CD14-positive monocyte (primary cell): ENCODE measurements at regions not wholly inside any gene's neighbourhood (a gene's known extent, or its start where the extent isn't known, plus 50 kb on each side); places are given as distances from the start of the nearest gene placed in this dataset.

Experiments used
- DNase-seq, 3 donors: peaks; one replicate each; pipeline ENCODE4 v3.0.0-alpha.2; 2011 to 2022
- H2AFZ ChIP-seq: 2 replicates; pipeline ENCODE4 v1.6.0; 2012; ENCODE audit warnings: mild to moderate bottlenecking, low read depth, low read length, inconsistent platforms; ENCODE audit not compliant: insufficient read depth, poor library complexity, severe bottlenecking
- H3K27ac ChIP-seq, 2 donors: 1 replicate in 1 of 2; 2 replicates in 1 of 2; pipeline ENCODE4 v1.5.1; 2012 to 2013; ENCODE audit warnings: low read length in 2 of 2, control low read depth in 1 of 2, inconsistent platforms in 1 of 2, low read depth in 1 of 2, mild to moderate bottlenecking in 1 of 2
- H3K27me3 ChIP-seq, 2 donors: one replicate each; pipeline versions ENCODE4 v1.6.0 to v1.6.1; 2011 to 2013; ENCODE audit warnings: low read length in 2 of 2; ENCODE audit not compliant: control insufficient read depth in 2 of 2, insufficient read depth in 2 of 2
- H3K36me3 ChIP-seq, 2 donors: replicated peaks in 1 of 2; 1 replicate in 1 of 2; 2 replicates in 1 of 2; pipeline versions ENCODE4 v1.5.1 to v1.6.1; 2012 to 2013; ENCODE audit warnings: low read length in 2 of 2, control low read depth in 1 of 2, inconsistent platforms in 1 of 2, mild to moderate bottlenecking in 1 of 2; ENCODE audit not compliant: insufficient read depth in 2 of 2, control insufficient read depth in 1 of 2
- H3K4me1 ChIP-seq, 2 donors: 1 replicate in 1 of 2; 2 replicates in 1 of 2; pipeline versions ENCODE4 v1.5.1 to v1.6.1; 2012 to 2013; ENCODE audit warnings: low read length in 2 of 2, control low read depth in 1 of 2, inconsistent platforms in 1 of 2, mild to moderate bottlenecking in 1 of 2, moderate library complexity in 1 of 2; ENCODE audit not compliant: insufficient read depth in 2 of 2, control insufficient read depth in 1 of 2
- H3K4me2 ChIP-seq: replicated peaks from 2 replicates; pipeline ENCODE3; 2012; ENCODE audit warnings: low read length, moderate library complexity, mild to moderate bottlenecking; ENCODE audit not compliant: poor library complexity, severe bottlenecking; ENCODE audit errors: extremely low read depth
- H3K4me3 ChIP-seq, 3 experiments: fragments of 200-600 bp in 1 of 3; sonication (generic) in 1 of 3; replicated peaks in 1 of 3; 1 replicate in 2 of 3; 2 replicates in 1 of 3; pipeline ENCODE4 v1.5.1; 2011 to 2013; ENCODE audit warnings: low read length in 3 of 3, mild to moderate bottlenecking in 3 of 3, control low read depth in 2 of 3, low read depth in 2 of 3, inconsistent platforms in 1 of 3, moderate library complexity in 1 of 3
- H3K79me2 ChIP-seq: 2 replicates; pipeline ENCODE4 v1.6.0; 2012; ENCODE audit warnings: mild to moderate bottlenecking, control low read depth, inconsistent platforms, low read length, moderate library complexity; ENCODE audit not compliant: insufficient read depth
- H3K9ac ChIP-seq: 2 replicates; pipeline ENCODE4 v1.6.0; 2017; ENCODE audit warnings: low read length, mild to moderate bottlenecking; ENCODE audit not compliant: insufficient read depth, poor library complexity, severe bottlenecking
- H3K9me3 ChIP-seq, 2 donors: replicated peaks in 1 of 2; 1 replicate in 1 of 2; 2 replicates in 1 of 2; pipeline versions ENCODE4 v1.5.1 to v1.6.1; 2012 to 2013; ENCODE audit warnings: low read length in 2 of 2, control low read depth in 1 of 2; ENCODE audit not compliant: control insufficient read depth in 1 of 2, insufficient read depth in 1 of 2
- H4K20me1 ChIP-seq: 2 replicates; pipeline ENCODE4 v1.6.0; 2012; ENCODE audit warnings: mild to moderate bottlenecking, low read length, control low read depth, moderate library complexity; ENCODE audit not compliant: insufficient read depth
- H3K27ac Mint-ChIP-seq, 7 donors: one replicate each; pipeline ENCODE4 v1.8.0; 2020; ENCODE audit warnings: mild to moderate bottlenecking in 7 of 7, mixed read lengths in 7 of 7, moderate library complexity in 6 of 7, inconsistent platforms in 2 of 7
- H3K27me3 Mint-ChIP-seq, 3 donors: one replicate each; pipeline ENCODE4 v1.8.0; 2021 to 2022; ENCODE audit warnings: low read depth in 3 of 3, mild to moderate bottlenecking in 3 of 3, mixed read lengths in 3 of 3, moderate library complexity in 3 of 3, inconsistent platforms in 1 of 3
- H3K36me3 Mint-ChIP-seq, 2 donors: one replicate each; pipeline ENCODE4 v1.8.0; 2020; ENCODE audit warnings: mixed read lengths in 2 of 2, inconsistent platforms in 1 of 2, mild to moderate bottlenecking in 1 of 2
- H3K4me1 Mint-ChIP-seq: one replicate; pipeline ENCODE4 v1.8.0; 2020; ENCODE audit warnings: mild to moderate bottlenecking, mixed read lengths
- H3K4me3 Mint-ChIP-seq, 2 donors: one replicate each; pipeline ENCODE4 v1.8.0; 2020; ENCODE audit warnings: mild to moderate bottlenecking in 2 of 2, mixed read lengths in 2 of 2, moderate library complexity in 1 of 2
- H3K9me3 Mint-ChIP-seq, 7 donors: one replicate each; pipeline ENCODE4 v1.8.0; 2020 to 2022; ENCODE audit warnings: mixed read lengths in 7 of 7, mild to moderate bottlenecking in 6 of 7, moderate library complexity in 6 of 7, inconsistent platforms in 2 of 7
- CTCF ChIP-seq: fragments of 200-600 bp; IDR thresholded peaks from one replicate; pipeline ENCODE4 v1.8.0; 2022; ENCODE audit warnings: antibody characterized with exemption, mild to moderate bottlenecking
- WGBS: methylation state at CpG from one replicate; pipeline ENCODE4 v1.1.5; 2013; ENCODE audit warnings: missing lambda C conversion rate; ENCODE audit not compliant: insufficient coverage; 5-methylcytosine and 5-hydroxymethylcytosine counted together
- intact Hi-C, 2 donors: fragments of 100-400 bp; cut with micrococcal nuclease; formaldehyde crosslinking; loops; one replicate each; pipeline versions ENCODE4 v1.15.0 to v1.15.1; 2023

GRCh38 chr9:134493461-134494272, 147.9 kb upstream of the COL5A1 start:
- Mint-ChIP-seq H3K4me3 (no peak overlapping the region), H3K9me3 (peaks cover 0 to 5% (median 0%) of the 10 kb centered on the region in 7 donors), H3K27me3 (peaks cover 2 to 6% (median 3%) of the 10 kb centered on the region in 3 donors), H3K27ac (no peak overlapping the region), H3K4me1 (peaks cover 5% of the 10 kb centered on the region), H3K36me3 (no peaks in the 10 kb centered on the region)
- Histone ChIP-seq H3K9ac (no peak overlapping the region), H3K36me3 (no peaks in the 10 kb centered on the region), H3K27me3 (no peaks in the 10 kb centered on the region), H3K4me1 (no peaks in the 10 kb centered on the region), H3K79me2 (no peaks in the 10 kb centered on the region), H3K9me3 (no peaks in the 10 kb centered on the region), H3K27ac (no peak overlapping the region), H2AFZ (no peak overlapping the region), H3K4me3 (no peak overlapping the region), H4K20me1 (no peaks in the 10 kb centered on the region), H3K4me2 (no peak overlapping the region)
- no peak for TF ChIP-seq CTCF
- intact Hi-C loops, result no loop called here
- no peak for DNase-seq
- 91% methylated on average over 26 of the region's 26 CpGs for WGBS

GRCh38 chr9:134494273-134494815, 147.3 kb upstream of the COL5A1 start:
- peaks cover 2 to 5% (median 3%) of the 10 kb centered on the region in 3 donors for H3K27me3 Mint-ChIP-seq
- no peak overlapping the region for H2AFZ ChIP-seq

More at GRCh38 chr9:134494273-134494815, 147.3 kb upstream of the COL5A1 start:
- 100% methylated on average over 5 of the region's 17 CpGs for WGBS
- no peaks in the 10 kb centered on the region for H3K9me3 ChIP-seq
- TF ChIP-seq CTCF, result no peak
- no peak overlapping the region for H3K27ac Mint-ChIP-seq
- H3K4me1 Mint-ChIP-seq, result peaks cover 5% of the 10 kb centered on the region
- H3K9ac ChIP-seq, result no peak overlapping the region
- H3K27me3 ChIP-seq, result no peaks in the 10 kb centered on the region
- H3K4me1 ChIP-seq, result no peaks in the 10 kb centered on the region
- H3K9me3 Mint-ChIP-seq, result peaks cover 0 to 5% (median 0%) of the 10 kb centered on the region in 7 donors
- H4K20me1 ChIP-seq, result no peaks in the 10 kb centered on the region
- H3K4me3 Mint-ChIP-seq, result no peak overlapping the region
- no peaks in the 10 kb centered on the region for H3K36me3 ChIP-seq
- H3K79me2 ChIP-seq, result no peaks in the 10 kb centered on the region
- intact Hi-C loops, result no loop called here
- no peak for DNase-seq
- no peak overlapping the region for H3K4me2 ChIP-seq
- H3K36me3 Mint-ChIP-seq, result no peaks in the 10 kb centered on the region
- H3K4me3 ChIP-seq, result no peak overlapping the region
- no peak overlapping the region for H3K27ac ChIP-seq
